ENCODE measurements at regions not wholly inside any gene's neighbourhood (a gene's known extent, or its start where the extent isn't known, plus 50 kb on each side); places are given as distances from the start of the nearest gene placed in this dataset.

GRCh38 chr5:2556375-2556966 lies 195.0 kb downstream of the IRX2 start:
- no peaks in the 10 kb centered on the region for H3K36me3 ChIP-seq
- DNase-seq, result no peak
- H3K27ac ChIP-seq, result no peak overlapping the region
- H3K4me3 ChIP-seq, result no peak overlapping the region
- ATAC-seq, result peak; percentile 22
- TF ChIP-seq, protein P1, sequence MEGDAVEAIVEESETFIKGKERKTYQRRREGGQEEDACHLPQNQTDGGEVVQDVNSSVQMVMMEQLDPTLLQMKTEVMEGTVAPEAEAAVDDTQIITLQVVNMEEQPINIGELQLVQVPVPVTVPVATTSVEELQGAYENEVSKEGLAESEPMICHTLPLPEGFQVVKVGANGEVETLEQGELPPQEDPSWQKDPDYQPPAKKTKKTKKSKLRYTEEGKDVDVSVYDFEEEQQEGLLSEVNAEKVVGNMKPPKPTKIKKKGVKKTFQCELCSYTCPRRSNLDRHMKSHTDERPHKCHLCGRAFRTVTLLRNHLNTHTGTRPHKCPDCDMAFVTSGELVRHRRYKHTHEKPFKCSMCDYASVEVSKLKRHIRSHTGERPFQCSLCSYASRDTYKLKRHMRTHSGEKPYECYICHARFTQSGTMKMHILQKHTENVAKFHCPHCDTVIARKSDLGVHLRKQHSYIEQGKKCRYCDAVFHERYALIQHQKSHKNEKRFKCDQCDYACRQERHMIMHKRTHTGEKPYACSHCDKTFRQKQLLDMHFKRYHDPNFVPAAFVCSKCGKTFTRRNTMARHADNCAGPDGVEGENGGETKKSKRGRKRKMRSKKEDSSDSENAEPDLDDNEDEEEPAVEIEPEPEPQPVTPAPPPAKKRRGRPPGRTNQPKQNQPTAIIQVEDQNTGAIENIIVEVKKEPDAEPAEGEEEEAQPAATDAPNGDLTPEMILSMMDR (IDR thresholded peaks at IDR 0.05), result no peak
- H3K27me3 ChIP-seq, result no peaks in the 10 kb centered on the region
- H3K4me1 ChIP-seq, result no peaks in the 10 kb centered on the region
- H3K9me3 ChIP-seq, result peaks cover 9% of the 10 kb centered on the region
- intact Hi-C loops (cut with DNase I), result no loop called here

GRCh38 chr5:2553611-2554010 lies 197.9 kb downstream of the IRX2 start:
- H3K27ac ChIP-seq, result no peak overlapping the region
- DNase-seq (no peak), ATAC-seq (no peak)
- no peaks in the 10 kb centered on the region for H3K4me1 ChIP-seq
- peaks cover 9% of the 10 kb centered on the region for H3K9me3 ChIP-seq
- no peak overlapping the region for H3K4me3 ChIP-seq
- intact Hi-C loops (cut with DNase I), result no loop called here
- no peaks in the 10 kb centered on the region for H3K36me3 ChIP-seq
- H3K27me3 ChIP-seq, result no peaks in the 10 kb centered on the region
- TF ChIP-seq, protein P1 (IDR thresholded peaks at IDR 0.05), result no peak

- Histone ChIP-seq H3K9me3 (peaks cover 9% of the 10 kb centered on the region), H3K4me1 (no peaks in the 10 kb centered on the region), H3K27me3 (no peaks in the 10 kb centered on the region), H3K36me3 (no peaks in the 10 kb centered on the region), H3K4me3 (no peak overlapping the region), H3K27ac (no peak overlapping the region)
- DNase-seq, result no peak
- intact Hi-C loops (cut with DNase I), result no loop called here
- ATAC-seq, result no peak
- TF ChIP-seq, protein P1 (IDR thresholded peaks at IDR 0.05), result no peak
These were observed 201.0 kb downstream of the IRX2 start for GRCh38 chr5:2550509-2550908.

DNA sequence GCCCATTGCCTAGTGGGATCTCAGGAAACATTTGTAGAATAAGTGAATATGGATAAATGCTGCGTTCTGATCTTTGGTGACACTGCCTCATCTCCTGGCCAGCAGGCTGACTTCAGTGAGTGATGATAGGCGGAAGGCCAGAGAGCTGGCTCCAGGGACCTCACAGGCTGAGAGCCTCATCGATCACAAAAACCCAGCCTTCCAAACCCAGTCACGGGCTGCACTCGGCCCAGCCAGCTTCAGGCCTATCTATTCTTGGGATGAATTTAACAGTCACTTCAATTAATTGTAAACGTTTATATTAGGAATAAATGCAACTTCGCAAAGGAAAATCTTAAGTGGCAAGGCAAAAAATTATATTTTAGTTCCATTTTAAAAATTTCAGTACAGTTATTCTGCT lies 201.6 kb downstream of the IRX2 start:
- Histone ChIP-seq H3K36me3 (no peaks in the 10 kb centered on the region), H3K4me3 (no peak overlapping the region), H3K9me3 (peaks cover 9% of the 10 kb centered on the region), H3K27me3 (no peaks in the 10 kb centered on the region), H3K4me1 (no peaks in the 10 kb centered on the region), H3K27ac (no peak overlapping the region)
- intact Hi-C loops (cut with DNase I), result no loop called here
- ATAC-seq, result no peak
- TF ChIP-seq, protein P1 (IDR thresholded peaks at IDR 0.05), result no peak
- no peak for DNase-seq

DNA sequence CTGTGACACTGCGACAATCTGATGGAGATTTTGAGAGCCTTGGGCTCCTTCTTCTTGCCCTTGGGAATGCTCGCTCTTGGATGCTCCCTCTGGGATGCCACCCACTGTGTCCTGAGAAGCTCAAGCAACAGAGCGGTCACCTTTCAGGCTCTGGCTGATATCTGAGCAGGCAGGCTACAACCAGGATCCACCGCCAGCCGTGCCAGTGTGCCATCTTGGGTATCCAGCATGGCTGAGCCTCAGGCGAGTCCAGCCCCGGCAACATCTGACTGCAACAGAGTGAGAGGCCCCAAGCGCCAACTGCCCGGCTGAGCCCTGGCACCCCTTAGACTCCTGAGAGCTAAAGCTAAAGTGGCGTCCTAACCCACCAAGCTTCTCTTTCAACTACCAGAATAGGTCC lies 202.1 kb downstream of the IRX2 start:
- Histone ChIP-seq H3K4me1 (no peaks in the 10 kb centered on the region), H3K9me3 (peaks cover 9% of the 10 kb centered on the region), H3K36me3 (no peaks in the 10 kb centered on the region), H3K4me3 (no peak overlapping the region), H3K27me3 (no peaks in the 10 kb centered on the region), H3K27ac (no peak overlapping the region)
- TF ChIP-seq, protein P1 (IDR thresholded peaks at IDR 0.05), result no peak
- intact Hi-C loops (cut with DNase I), result no loop called here
- DNase-seq, result no peak
- no peak for ATAC-seq

DNA sequence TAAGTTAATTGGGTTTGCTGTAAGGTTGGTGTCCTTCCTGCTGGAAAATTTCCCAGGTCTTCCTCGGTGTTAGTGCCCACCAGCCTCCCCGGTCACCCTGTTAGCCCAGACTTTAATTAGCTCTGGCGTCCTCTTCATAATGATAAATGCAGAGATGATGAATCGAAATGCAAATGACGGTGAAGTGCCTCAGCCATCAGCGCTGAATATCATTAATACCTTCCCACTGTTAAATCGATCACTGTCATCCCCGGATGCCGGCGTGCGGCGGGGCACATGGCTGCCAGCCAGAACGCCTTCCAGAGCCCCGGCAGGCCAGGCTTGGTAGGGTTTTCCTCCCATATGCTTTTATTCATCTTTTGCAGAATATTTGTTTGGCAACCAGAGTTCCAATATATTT lies 204.5 kb downstream of the IRX2 start:
- Histone ChIP-seq H3K27ac (no peak overlapping the region), H3K9me3 (no peaks in the 10 kb centered on the region), H3K36me3 (no peaks in the 10 kb centered on the region), H3K27me3 (no peaks in the 10 kb centered on the region), H3K4me3 (no peak overlapping the region), H3K4me1 (no peaks in the 10 kb centered on the region)
- ATAC-seq (no peak), DNase-seq (no peak)
- TF ChIP-seq, protein P1 (IDR thresholded peaks at IDR 0.05), result no peak
- intact Hi-C loops (cut with DNase I), result no loop called here

Data from upper lobe of right lung (tissue), 1 donor.